Panc1 (cell line): ENCODE measurements at regions not wholly inside any gene's neighbourhood (a gene's known extent, or its start where the extent isn't known, plus 50 kb on each side); places are given as distances from the start of the nearest gene placed in this dataset.

ENCODE experiments used
- CTCF ChIP-seq: fragments of 450-650 bp; IDR thresholded peaks from 2 replicates; pipeline ENCODE4 v1.5.1; 2017; ENCODE audit warnings: mild to moderate bottlenecking
- POLR2AphosphoS5 ChIP-seq: IDR thresholded peaks from 2 replicates; pipeline ENCODE4 v1.6.1; 2012; ENCODE audit warnings: mild to moderate bottlenecking, low read depth, low read length, moderate library complexity
- REST ChIP-seq, 2 experiments: IDR thresholded peaks; 2 replicates each; pipeline ENCODE4 v1.6.1; 2011 to 2012; ENCODE audit warnings: low read depth in 2 of 2, control low read depth in 1 of 2, low read length in 1 of 2, mild to moderate bottlenecking in 1 of 2, moderate library complexity in 1 of 2; ENCODE audit not compliant: insufficient read depth in 1 of 2

GRCh38 chr13:95360052-95360451 is 58.8 kb upstream of the ABCC4 start:
- no peak for TF ChIP-seq POLR2AphosphoS5
- no peak for TF ChIP-seq CTCF
- TF ChIP-seq REST (IDR thresholded peaks at IDR 0.05; ENCODE audit: insufficient read depth in 1 of 2, low read depth in 2 of 2, low read length in 1 of 2), result no peak
